ENCODE measurements at regions not wholly inside any gene's neighbourhood (a gene's known extent, or its start where the extent isn't known, plus 50 kb on each side); places are given as distances from the start of the nearest gene placed in this dataset.

- Histone ChIP-seq H3K4me2 (ENCODE audit: low read depth, low read length) (no peak overlapping the region), H3K4me3 (replicated peaks in 1 of 3; ENCODE audit: insufficient read depth in 1 of 3, low read depth in 2 of 3, low read length in 3 of 3) (no peak overlapping the region), H3K79me2 (ENCODE audit: insufficient read depth, low read length) (no peaks in the 10 kb centered on the region), H3K27me3 (ENCODE audit: control insufficient read depth in 1 of 2, insufficient read depth in 2 of 2, low read length in 2 of 2) (peaks cover 0 to 42% of the 10 kb centered on the region in 2 experiments; a peak in 4 of 5 replicates), H3K36me3 (replicated peaks in 1 of 2; ENCODE audit: control insufficient read depth in 1 of 2, insufficient read depth in 2 of 2, low read length in 2 of 2) (no peaks in the 10 kb centered on the region), H3K9ac (ENCODE audit: insufficient read depth, low read depth, low read length) (no peak overlapping the region), H2AFZ (ENCODE audit: low read length) (no peak overlapping the region), H3K27ac (ENCODE audit: extremely low read length, insufficient read depth, low read length) (no peak overlapping the region), H3K9me3 (ENCODE audit: low read length) (no peaks in the 10 kb centered on the region), H4K20me1 (ENCODE audit: insufficient read depth, low read length) (no peaks in the 10 kb centered on the region), H3K4me1 (ENCODE audit: insufficient read depth, low read length) (peaks cover 12% of the 10 kb centered on the region)
- intact Hi-C loops (cut with micrococcal nuclease; ENCODE audit: unreplicated experiment) = no loop called here
- ATAC-seq (no peak), DNase-seq (ENCODE audit: low spot score) (no peak), FAIRE-seq (no peak)
- POLR2A ChIA-PET = no interaction called here
- BruUV-seq (replicated peaks) = no TSS peak
- in situ Hi-C loops (cut with HindIII; ENCODE audit: extremely low pct_ligation_motif_present, low pct_unique_long_range_greater_than_20kb) = no loop called here
- CTCF ChIA-PET (ENCODE audit: low intra/inter-chr PET ratio, low total read pairs) = no interaction called here
- TF ChIP-seq ATF6 (CRISPR knock-in tag; conservative IDR thresholded peaks at IDR 0.05) (no peak), FOSL2 (CRISPR knock-in tag; IDR thresholded peaks at IDR 0.05) (0 out of 2 replicates have a peak, but pooled peaks have one; percentile 13)
- 19% methylated on average over 5 of the region's 5 CpGs for WGBS (ENCODE audit: low lambda C conversion rate)
These were observed 87.5 kb downstream of the FAM43A start for GRCh38 chr3:194773216-194773615.

- H3K9me3 ChIP-seq (ENCODE audit: low read length) = no peaks in the 10 kb centered on the region
- no peak overlapping the region for H3K27ac ChIP-seq (ENCODE audit: extremely low read length, insufficient read depth, low read length)
- H3K36me3 ChIP-seq (replicated peaks in 1 of 2; ENCODE audit: control insufficient read depth in 1 of 2, insufficient read depth in 2 of 2, low read length in 2 of 2) = no peaks in the 10 kb centered on the region
- no peak for DNase-seq (ENCODE audit: low spot score)
- CTCF ChIA-PET (ENCODE audit: low intra/inter-chr PET ratio, low total read pairs) = no interaction called here
- H3K4me1 ChIP-seq (ENCODE audit: insufficient read depth, low read length) = peaks cover 11% of the 10 kb centered on the region
- intact Hi-C loops (cut with micrococcal nuclease; ENCODE audit: unreplicated experiment) = no loop called here
- H3K9ac ChIP-seq (ENCODE audit: insufficient read depth, low read depth, low read length) = no peak overlapping the region
- FAIRE-seq = no peak
- in situ Hi-C loops (cut with HindIII; ENCODE audit: extremely low pct_ligation_motif_present, low pct_unique_long_range_greater_than_20kb) = no loop called here
- POLR2A ChIA-PET = no interaction called here
- WGBS (ENCODE audit: low lambda C conversion rate) = 11% methylated on average over 5 of the region's 5 CpGs
- no TSS peak for BruUV-seq (replicated peaks)
- H3K27me3 ChIP-seq (ENCODE audit: control insufficient read depth in 1 of 2, insufficient read depth in 2 of 2, low read length in 2 of 2) = peaks cover 0 to 38% of the 10 kb centered on the region in 2 experiments; a peak in 4 of 5 replicates
- no peaks in the 10 kb centered on the region for H4K20me1 ChIP-seq (ENCODE audit: insufficient read depth, low read length)
- no peak overlapping the region for H2AFZ ChIP-seq (ENCODE audit: low read length)
- no peak overlapping the region for H3K4me3 ChIP-seq (replicated peaks in 1 of 3; ENCODE audit: insufficient read depth in 1 of 3, low read depth in 2 of 3, low read length in 3 of 3)
- no peak for ATAC-seq
- H3K4me2 ChIP-seq (ENCODE audit: low read depth, low read length) = no peak overlapping the region
- H3K79me2 ChIP-seq (ENCODE audit: insufficient read depth, low read length) = no peaks in the 10 kb centered on the region
- no peak for TF ChIP-seq ZNF446 (CRISPR knock-in tag; IDR thresholded peaks at IDR 0.05)
- no peak for TF ChIP-seq ZBTB37 (CRISPR knock-in tag; IDR thresholded peaks at IDR 0.05)
- no peak for TF ChIP-seq ZBTB7A (CRISPR knock-in tag; IDR thresholded peaks at IDR 0.05)
- no peak for TF ChIP-seq NFKBIZ (CRISPR knock-in tag; IDR thresholded peaks at IDR 0.05)
- no peak for TF ChIP-seq ZNF609 (CRISPR knock-in tag; IDR thresholded peaks at IDR 0.05; ENCODE audit: borderline replicate concordance)
These were observed 88.2 kb downstream of the FAM43A start for GRCh38 chr3:194773771-194774455.
